K562 (cell line): ENCODE measurements at regions not wholly inside any gene's neighbourhood (a gene's known extent, or its start where the extent isn't known, plus 50 kb on each side); places are given as distances from the start of the nearest gene placed in this dataset.

Source experiments
- C11orf30 ChIP-seq: fragments of 450-650 bp; IDR thresholded peaks from 2 replicates; pipeline ENCODE4 v1.6.1; 2016; ENCODE audit warnings: low read depth, mild to moderate bottlenecking
- CBX3 ChIP-seq, 2 experiments: IDR thresholded peaks; 1 replicate in 1 of 2; 2 replicates in 1 of 2; pipeline ENCODE4 v1.6.1; 2012; ENCODE audit warnings: inconsistent platforms in 2 of 2, low read length in 2 of 2, borderline replicate concordance in 1 of 2, control low read depth in 1 of 2
- E2F5 ChIP-seq: sonication (generic); formaldehyde crosslinking; IDR thresholded peaks from 2 replicates; pipeline ENCODE4 v1.8.0; 2022; ENCODE audit warnings: mild to moderate bottlenecking, missing genetic modification reagents
- EP300 ChIP-seq: IDR thresholded peaks from 2 replicates; pipeline ENCODE4 v1.6.1; 2012; ENCODE audit warnings: low read length, improper control_type of control experiment
- ESRRA ChIP-seq: fragments of 450-650 bp; IDR thresholded peaks from 2 replicates; pipeline ENCODE4 v1.6.1; 2014; ENCODE audit warnings: low read depth, mild to moderate bottlenecking, moderate library complexity, borderline replicate concordance
- EZH2 ChIP-seq: IDR thresholded peaks from 2 replicates; pipeline ENCODE4 v1.6.1; 2012; ENCODE audit warnings: low read depth, mild to moderate bottlenecking, inconsistent platforms, low read length, borderline replicate concordance
- MITF ChIP-seq: IDR thresholded peaks from 2 replicates; pipeline ENCODE4 v1.6.1; 2014; ENCODE audit warnings: antibody characterized with exemption
- POLR2AphosphoS5 ChIP-seq: IDR thresholded peaks from 2 replicates; pipeline ENCODE4 v1.6.1; 2011; ENCODE audit warnings: mild to moderate bottlenecking, low read depth, low read length, moderate library complexity; ENCODE audit not compliant: control insufficient read depth, insufficient read depth
- SP2 ChIP-seq: IDR thresholded peaks from 2 replicates; pipeline ENCODE4 v1.6.1; 2011; ENCODE audit warnings: mild to moderate bottlenecking, low read depth, low read length, moderate library complexity; ENCODE audit not compliant: poor library complexity, severe bottlenecking; ENCODE audit errors: extremely low read depth
- TCF3 ChIP-seq: sonication (generic); formaldehyde crosslinking; IDR thresholded peaks from 2 replicates; pipeline ENCODE4 v1.4.0; 2020; ENCODE audit warnings: mild to moderate bottlenecking, missing genetic modification reagents
- TCF7L2 ChIP-seq: fragments of 150-350 bp; IDR thresholded peaks from 2 replicates; pipeline ENCODE4 v1.6.1; 2016; ENCODE audit warnings: low read depth, mild to moderate bottlenecking, low read length, moderate library complexity
- ZBTB1 ChIP-seq: sonication (generic); formaldehyde crosslinking; IDR thresholded peaks from 2 replicates; pipeline ENCODE4 v1.8.1; 2023; ENCODE audit warnings: missing genetic modification reagents, low read depth, mild to moderate bottlenecking, borderline replicate concordance
- ZNF24 ChIP-seq: fragments of 450-650 bp; IDR thresholded peaks from 2 replicates; pipeline ENCODE4 v1.6.1; 2016

DNA sequence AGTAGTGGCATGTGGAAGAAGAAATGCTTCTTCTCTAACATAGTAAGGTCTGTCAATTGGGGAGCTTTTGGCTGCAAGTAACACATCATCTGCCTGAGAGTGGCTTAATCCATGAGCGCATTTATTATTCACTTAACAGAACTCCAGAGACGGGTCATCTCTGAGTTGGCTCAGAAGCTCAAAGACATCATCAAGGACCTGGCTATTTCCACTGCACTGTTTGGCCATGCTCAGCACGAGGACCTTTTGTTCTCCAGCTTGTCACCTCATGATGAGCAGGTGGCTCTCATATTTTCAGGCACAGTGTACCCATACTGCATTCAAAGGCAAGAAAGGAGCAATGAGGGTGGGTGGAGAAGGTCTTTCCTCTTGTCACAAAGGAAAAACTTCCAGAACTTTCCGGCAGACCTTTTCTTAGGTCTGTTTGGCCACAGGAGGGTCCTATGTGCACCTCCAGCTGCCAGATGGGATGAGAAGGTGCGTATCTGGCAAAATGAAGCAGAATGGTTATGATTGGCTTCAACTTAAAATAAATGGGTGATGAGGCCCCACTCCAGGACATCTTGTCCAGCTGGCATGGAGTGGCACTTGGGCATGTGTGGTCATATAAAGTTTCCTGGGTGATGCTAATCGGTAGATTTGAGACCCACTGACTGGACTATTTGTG lies 55.6 kb upstream of the SHH start:
- TF ChIP-seq EZH2, result no peak
- no peak for TF ChIP-seq E2F5 (CRISPR knock-in tag)
- TF ChIP-seq MITF, result no peak
- TF ChIP-seq TCF7L2, result no peak
- TF ChIP-seq POLR2AphosphoS5, result no peak
- TF ChIP-seq ESRRA, result no peak
- no peak for TF ChIP-seq CBX3 (IDR thresholded peaks at IDR 0.05; ENCODE audit: borderline replicate concordance in 1 of 2, low read length in 2 of 2)
- no peak for TF ChIP-seq C11orf30
- TF ChIP-seq ZNF24, result no peak
- TF ChIP-seq EP300, result no peak
- no peak for TF ChIP-seq SP2
- TF ChIP-seq TCF3 (CRISPR knock-in tag), result no peak
- no peak for TF ChIP-seq ZBTB1
